Right atrium auricular region (tissue), 2 donors: ENCODE measurements at regions not wholly inside any gene's neighbourhood (a gene's known extent, or its start where the extent isn't known, plus 50 kb on each side); places are given as distances from the start of the nearest gene placed in this dataset.

Experiments
- DNase-seq: peaks from one replicate; pipeline ENCODE4 v3.0.0-alpha.2; 2019; ENCODE audit warnings: low spot score
- H3K27ac ChIP-seq, 2 donors: fragments of 200-600 bp; sonication (generic); 1 replicate in 1 of 2; 2 replicates in 1 of 2; pipeline ENCODE4 v1.5.1; 2016 to 2019
- H3K27me3 ChIP-seq, 2 donors: fragments of 200-600 bp; sonication (generic); one replicate each; pipeline versions ENCODE4 v1.5.1 to v1.6.0; 2017 to 2019
- H3K36me3 ChIP-seq: fragments of 200-600 bp; sonication (generic); one replicate; pipeline ENCODE4 v1.5.1; 2016
- H3K4me1 ChIP-seq, 2 donors: fragments of 200-600 bp; sonication (generic); one replicate each; pipeline versions ENCODE4 v1.5.1 to v1.6.0; 2017 to 2019
- H3K4me3 ChIP-seq, 2 donors: fragments of 200-600 bp; sonication (generic); 1 replicate in 1 of 2; 2 replicates in 1 of 2; pipeline ENCODE4 v1.5.1; 2017 to 2019; ENCODE audit warnings: mild to moderate bottlenecking in 1 of 2, moderate library complexity in 1 of 2
- H3K9me3 ChIP-seq, 2 donors: fragments of 200-600 bp; sonication (generic); one replicate each; pipeline ENCODE4 v1.5.1; 2019
- CTCF ChIP-seq, 2 donors: fragments of 200-600 bp; sonication (generic); IDR thresholded peaks; one replicate each; pipeline ENCODE4 v1.5.1; 2019; ENCODE audit warnings: antibody characterized with exemption in 2 of 2

- H3K4me1 ChIP-seq = peaks cover 0 to 69% of the 10 kb centered on the region in 2 donors
- no peaks in the 10 kb centered on the region for H3K36me3 ChIP-seq
- no peak for TF ChIP-seq CTCF (IDR thresholded peaks at IDR 0.05)
- no peak for DNase-seq
- H3K27ac ChIP-seq = peak overlapping the region; percentile 82 to 90
- H3K27me3 ChIP-seq = no peaks in the 10 kb centered on the region
- no peaks in the 10 kb centered on the region for H3K9me3 ChIP-seq
- no peak overlapping the region for H3K4me3 ChIP-seq
Measured at GRCh38 chr1:117681901-117682250, 76.0 kb downstream of the TENT5C start.

GRCh38 chr1:117682372-117682771 is 76.5 kb downstream of the TENT5C start:
- H3K4me3 ChIP-seq = no peak overlapping the region

GRCh38 chr1:117683571-117684285 is 77.9 kb downstream of the TENT5C start:
- Histone ChIP-seq H3K27me3 (no peaks in the 10 kb centered on the region), H3K36me3 (no peaks in the 10 kb centered on the region), H3K4me3 (no peak overlapping the region), H3K4me1 (peaks cover 0 to 58% of the 10 kb centered on the region in 2 donors), H3K9me3 (no peaks in the 10 kb centered on the region), H3K27ac (peak overlapping the region; percentile 82 to 90)
- no peak for DNase-seq
- no peak for TF ChIP-seq CTCF (IDR thresholded peaks at IDR 0.05)

More at GRCh38 chr1:117682372-117682771, 76.5 kb downstream of the TENT5C start:
- peak; percentile 53 for DNase-seq
- no peaks in the 10 kb centered on the region for H3K27me3 ChIP-seq
- no peaks in the 10 kb centered on the region for H3K36me3 ChIP-seq
- H3K27ac ChIP-seq = peak overlapping the region; percentile 82 to 90
- H3K9me3 ChIP-seq = no peaks in the 10 kb centered on the region
- TF ChIP-seq CTCF (IDR thresholded peaks at IDR 0.05) = no peak
- peaks cover 0 to 70% of the 10 kb centered on the region in 2 donors for H3K4me1 ChIP-seq

- H3K4me3 ChIP-seq = no peak overlapping the region
- peaks cover 0 to 57% of the 10 kb centered on the region in 2 donors for H3K4me1 ChIP-seq
- H3K9me3 ChIP-seq = no peaks in the 10 kb centered on the region
- peak; percentile 47 for DNase-seq
- no peak for TF ChIP-seq CTCF (IDR thresholded peaks at IDR 0.05)
- no peaks in the 10 kb centered on the region for H3K27me3 ChIP-seq
- H3K27ac ChIP-seq = peak overlapping the region; percentile 50 to 61
- H3K36me3 ChIP-seq = no peaks in the 10 kb centered on the region
Measured at GRCh38 chr1:117685936-117686806, 80.3 kb downstream of the TENT5C start.

GRCh38 chr1:117686907-117687306 is 81.1 kb downstream of the TENT5C start:
- Histone ChIP-seq H3K36me3 (no peaks in the 10 kb centered on the region), H3K4me1 (peaks cover 0 to 51% of the 10 kb centered on the region in 2 donors), H3K4me3 (no peak overlapping the region), H3K27me3 (no peaks in the 10 kb centered on the region), H3K27ac (no peak overlapping the region), H3K9me3 (no peaks in the 10 kb centered on the region)
- no peak for TF ChIP-seq CTCF (IDR thresholded peaks at IDR 0.05)
- DNase-seq = peak; percentile 47
